PC-3 (cell line): ENCODE measurements at regions not wholly inside any gene's neighbourhood (a gene's known extent, or its start where the extent isn't known, plus 50 kb on each side); places are given as distances from the start of the nearest gene placed in this dataset.

Source experiments
- CTCF ChIP-seq: fragments of 300-600 bp; sonication (generic); conservative IDR thresholded peaks from 2 replicates; pipeline ENCODE4 v1.5.1; 2017; ENCODE audit warnings: antibody characterized with exemption, low read depth, mild to moderate bottlenecking, low read length
- EZH2 ChIP-seq: fragments of 300-600 bp; sonication (generic); IDR thresholded peaks from one replicate; pipeline ENCODE4 v1.6.1; 2017; ENCODE audit warnings: antibody characterized with exemption, mild to moderate bottlenecking, low read length; ENCODE audit not compliant: unreplicated experiment

- TF ChIP-seq EZH2 = no peak
- TF ChIP-seq CTCF = no peak
Observed at GRCh38 chr15:95105229-95105628, 873.9 kb downstream of the MCTP2 start.
